Motor neuron (in vitro differentiated cells): ENCODE measurements at regions not wholly inside any gene's neighbourhood (a gene's known extent, or its start where the extent isn't known, plus 50 kb on each side); places are given as distances from the start of the nearest gene placed in this dataset.

ENCODE experiments used
- ATAC-seq, 8 experiments: fragments of 200-7000 bp; cut with Tn5 transposase; replicated peaks in 6 of 8; 2 replicates each; pipeline ENCODE4 v1.8.0; 2021; ENCODE audit warnings: mild to moderate bottlenecking in 8 of 8, moderate library complexity in 8 of 8
- H3K27ac ChIP-seq, 2 donors: fragments of 250-450 bp; sonication (Bioruptor Pico); 2 replicates each; pipeline ENCODE4 v1.9.0; 2021; ENCODE audit warnings: antibody characterized with exemption in 2 of 2, mild to moderate bottlenecking in 2 of 2, moderate library complexity in 1 of 2
- H3K4me1 ChIP-seq, 2 donors: fragments of 250-450 bp; sonication (Bioruptor Pico); replicated peaks in 1 of 2; 2 replicates each; pipeline ENCODE4 v1.6.1; 2021; ENCODE audit warnings: antibody characterized with exemption in 2 of 2, mild to moderate bottlenecking in 2 of 2, moderate library complexity in 1 of 2
- H3K4me3 ChIP-seq, 5 donors: fragments of 250-450 bp; sonication (Bioruptor Pico); 2 replicates each; pipeline ENCODE4 v1.9.0; 2021; ENCODE audit warnings: antibody characterized with exemption in 5 of 5, mild to moderate bottlenecking in 5 of 5, moderate library complexity in 4 of 5
- WGBS, 10 experiments: fragments of 450-650 bp; shearing (Covaris generic); methylation state at CpG; one replicate each; pipeline ENCODE4 v1.0.0; 2022; 5-methylcytosine and 5-hydroxymethylcytosine counted together
- in situ Hi-C, 9 experiments: fragments of 400-800 bp; cut with MboI; loops; one replicate each; pipeline ENCODE4 v1.15.0; 2021; ENCODE audit warnings: low sequenced_read_pairs in 9 of 9, low pct_unique_long_range_greater_than_20kb in 2 of 9; ENCODE audit not compliant: unreplicated experiment in 9 of 9

GRCh38 chr3:187920913-187921312 lies 175.6 kb upstream of the BCL6 start:
- WGBS, 10 experiments, result 0 to 100% (median 84%) methylated on average over 1 to 6 of the region's 6 CpGs; no CpG with 5 or more reads in 1 of the 10 experiments

GRCh38 chr3:187921391-187922074 lies 176.3 kb upstream of the BCL6 start:
- no peak for ATAC-seq
- Histone ChIP-seq H3K4me1 (peaks cover 3 to 8% of the 10 kb centered on the region in 2 donors), H3K27ac (no peak overlapping the region), H3K4me3 (no peak overlapping the region)
- WGBS, 10 experiments, result 20 to 92% (median 75%) methylated on average over 1 to 4 of the region's 4 CpGs; no CpG with 5 or more reads in 1 of the 10 experiments
- in situ Hi-C loops, result no loop called here

More at GRCh38 chr3:187920913-187921312, 175.6 kb upstream of the BCL6 start:
- no peak for ATAC-seq
- H3K4me3 ChIP-seq, result no peak overlapping the region
- H3K4me1 ChIP-seq, result peaks cover 3 to 8% of the 10 kb centered on the region in 2 donors
- H3K27ac ChIP-seq, result no peak overlapping the region
- in situ Hi-C loops, result no loop called here

DNA sequence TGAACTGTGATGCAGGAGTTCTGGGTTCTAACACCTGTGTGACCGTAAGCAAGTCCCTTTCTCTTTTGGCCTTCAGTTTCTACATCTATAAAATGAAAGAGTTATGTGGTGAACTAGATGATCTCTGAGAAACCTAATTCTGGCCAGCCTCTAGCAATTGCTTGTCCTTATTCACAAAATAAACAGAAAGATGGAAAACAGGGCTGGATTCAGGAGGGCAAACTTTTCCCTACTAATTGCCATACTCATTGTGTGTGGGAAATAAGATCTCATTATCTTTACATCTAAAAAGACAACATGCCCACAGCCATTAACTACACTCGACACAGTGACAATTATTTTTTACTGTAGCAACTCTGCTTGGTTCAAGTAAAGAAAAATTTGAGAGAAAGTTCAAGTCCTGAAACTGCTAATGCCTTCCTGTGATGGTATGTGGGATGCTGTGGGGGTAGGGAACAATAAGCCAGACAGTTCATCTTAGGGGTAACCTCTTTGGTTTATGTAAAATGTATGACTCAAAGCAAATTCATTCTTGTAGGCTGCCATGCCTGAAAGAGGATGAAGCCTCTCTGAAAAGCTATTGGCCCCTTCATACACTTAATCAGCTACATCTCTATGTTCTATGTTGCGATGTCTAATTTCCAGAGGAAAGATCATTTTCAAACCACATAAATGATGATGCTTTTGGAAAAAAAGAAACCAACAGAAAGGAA lies 177.6 kb upstream of the BCL6 start:
- H3K4me3 ChIP-seq, result no peak overlapping the region
- in situ Hi-C loops, result no loop called here
- no peaks in the 10 kb centered on the region for H3K4me1 ChIP-seq
- no peak overlapping the region for H3K27ac ChIP-seq
- no peak for ATAC-seq
- WGBS, 10 experiments, result 29 to 100% (median 88%) methylated on average over 1 to 3 of the region's 3 CpGs

- Histone ChIP-seq H3K4me3 (no peak overlapping the region), H3K27ac (no peak overlapping the region), H3K4me1 (peaks cover 6 to 9% of the 10 kb centered on the region in 2 donors)
- ATAC-seq, result no peak
- in situ Hi-C loops, result no loop called here
Measured at GRCh38 chr3:187924651-187925050, 179.4 kb upstream of the BCL6 start.

DNA sequence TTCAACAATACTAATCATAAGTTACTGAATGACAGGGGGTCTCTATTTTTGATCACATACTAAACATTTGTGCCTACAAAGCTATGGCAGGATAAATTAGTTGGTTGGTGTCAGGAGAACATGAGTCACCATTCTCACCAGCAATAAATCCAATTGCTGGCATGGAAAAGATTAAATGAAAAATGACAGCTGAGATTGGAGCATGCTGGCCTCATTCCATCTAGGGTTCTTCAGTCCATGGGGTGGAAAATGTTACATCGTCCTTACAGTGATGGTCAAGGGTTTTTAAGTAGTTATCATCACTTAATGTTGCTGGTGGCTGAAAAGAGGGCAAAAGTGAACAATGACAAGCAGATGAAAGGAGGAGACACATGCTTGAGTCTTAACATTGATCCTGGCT lies 180.1 kb upstream of the BCL6 start:
- in situ Hi-C loops, result no loop called here
- Histone ChIP-seq H3K27ac (no peak overlapping the region), H3K4me3 (no peak overlapping the region), H3K4me1 (peaks cover 6 to 9% of the 10 kb centered on the region in 2 donors)
- whole genome bisulfite sequencing, 10 experiments, result 0 to 89% (median 50%) methylated on average over 1 of the region's 1 CpG
- peak in 3 of 8 experiments; percentile 17 to 35 (median 23) for ATAC-seq

GRCh38 chr3:187926620-187927019 lies 181.4 kb upstream of the BCL6 start:
- in situ Hi-C loops, result no loop called here
- no peak for ATAC-seq

GRCh38 chr3:187927565-187927964 lies 182.3 kb upstream of the BCL6 start:
- in situ Hi-C loops, result no loop called here
- Histone ChIP-seq H3K4me3 (no peak overlapping the region), H3K27ac (no peak overlapping the region), H3K4me1 (peaks cover 6 to 9% of the 10 kb centered on the region in 2 donors)
- no peak for ATAC-seq
- WGBS, 10 experiments, result 0 to 100% (median 33%) methylated on average over 1 of the region's 1 CpG; no CpG with 5 or more reads in 4 of the 10 experiments

More at GRCh38 chr3:187926620-187927019, 181.4 kb upstream of the BCL6 start:
- no peak overlapping the region for H3K27ac ChIP-seq
- H3K4me1 ChIP-seq, result peaks cover 6 to 9% of the 10 kb centered on the region in 2 donors
- WGBS, 10 experiments, result 19 to 83% (median 65%) methylated on average over 1 to 3 of the region's 3 CpGs; no CpG with 5 or more reads in 6 of the 10 experiments
- no peak overlapping the region for H3K4me3 ChIP-seq

DNA sequence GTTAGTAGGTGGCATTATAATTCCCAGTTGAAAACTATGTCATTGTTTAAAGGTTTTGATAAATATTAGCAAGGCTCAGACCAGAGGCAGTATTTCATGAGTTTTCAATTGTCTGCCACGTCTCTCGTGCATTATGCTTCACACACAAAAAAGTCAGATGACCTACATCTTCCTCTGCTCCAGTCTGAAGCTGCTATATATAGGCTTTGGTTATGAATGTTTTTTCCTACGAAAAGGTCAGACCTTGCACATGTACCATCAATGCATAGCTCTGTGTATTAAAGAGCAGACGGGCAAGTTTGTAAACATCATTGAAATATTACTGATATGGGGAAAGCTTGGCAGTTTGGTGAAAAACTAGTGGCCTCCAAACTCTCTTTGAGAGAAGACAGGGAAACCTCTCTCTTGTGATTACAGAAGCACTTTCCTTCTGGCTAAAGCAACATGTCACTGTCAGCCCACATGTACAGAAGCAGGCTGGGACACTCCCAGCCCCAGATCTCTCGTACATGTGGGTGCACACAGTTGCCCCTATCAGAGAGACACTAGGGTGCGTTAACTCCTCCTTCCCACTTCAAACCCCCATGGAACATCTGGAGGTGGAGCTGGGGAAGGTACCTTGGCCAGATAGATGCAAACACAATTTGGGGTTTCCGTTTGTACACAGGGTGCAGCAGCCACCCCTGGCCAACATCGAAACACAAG lies 184.0 kb upstream of the BCL6 start:
- no peak overlapping the region for H3K4me3 ChIP-seq
- peaks cover 6 to 9% of the 10 kb centered on the region in 2 donors for H3K4me1 ChIP-seq
- in situ Hi-C loops, result no loop called here
- peak in 5 of 8 experiments; percentile 80 to 95 (median 93) for ATAC-seq
- H3K27ac ChIP-seq, result no peak overlapping the region
- 25 to 80% (median 56%) methylated on average over 1 to 8 of the region's 8 CpGs; no CpG with 5 or more reads in 1 of the 10 experiments for WGBS, 10 experiments

- 7 to 94% (median 80%) methylated on average over 1 to 3 of the region's 3 CpGs; no CpG with 5 or more reads in 2 of the 10 experiments for WGBS, 10 experiments
- peaks cover 6 to 9% of the 10 kb centered on the region in 2 donors for H3K4me1 ChIP-seq
- in situ Hi-C loops, result no loop called here
- H3K27ac ChIP-seq, result no peak overlapping the region
- H3K4me3 ChIP-seq, result no peak overlapping the region
- no peak for ATAC-seq
Measured at GRCh38 chr3:187930021-187930420, 184.8 kb upstream of the BCL6 start.

DNA sequence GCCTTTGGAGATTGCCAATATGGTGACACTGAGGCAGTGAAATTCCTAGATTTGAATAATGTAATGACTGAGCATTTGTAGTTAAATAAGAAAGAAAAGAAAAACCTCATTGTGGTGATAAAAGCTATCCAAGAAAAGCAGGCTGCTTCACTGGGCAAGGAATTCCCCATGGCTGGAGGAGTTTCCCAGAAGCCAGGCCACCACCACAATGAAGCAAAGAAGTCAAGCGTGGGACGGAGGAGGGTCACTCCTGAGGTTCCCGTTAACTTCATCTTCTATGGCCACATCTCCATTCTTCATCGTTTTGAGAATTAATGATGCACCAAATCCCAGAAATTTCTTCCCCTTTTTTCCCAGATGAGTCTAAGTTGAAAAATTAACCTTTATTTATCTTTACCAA lies 185.8 kb upstream of the BCL6 start:
- WGBS, 10 experiments, result 17 to 100% (median 81%) methylated on average over 1 to 4 of the region's 4 CpGs; no CpG with 5 or more reads in 3 of the 10 experiments
- no peak for ATAC-seq
- Histone ChIP-seq H3K27ac (no peak overlapping the region), H3K4me1 (peaks cover 6 to 9% of the 10 kb centered on the region in 2 donors), H3K4me3 (no peak overlapping the region)
- in situ Hi-C loops, result no loop called here

DNA sequence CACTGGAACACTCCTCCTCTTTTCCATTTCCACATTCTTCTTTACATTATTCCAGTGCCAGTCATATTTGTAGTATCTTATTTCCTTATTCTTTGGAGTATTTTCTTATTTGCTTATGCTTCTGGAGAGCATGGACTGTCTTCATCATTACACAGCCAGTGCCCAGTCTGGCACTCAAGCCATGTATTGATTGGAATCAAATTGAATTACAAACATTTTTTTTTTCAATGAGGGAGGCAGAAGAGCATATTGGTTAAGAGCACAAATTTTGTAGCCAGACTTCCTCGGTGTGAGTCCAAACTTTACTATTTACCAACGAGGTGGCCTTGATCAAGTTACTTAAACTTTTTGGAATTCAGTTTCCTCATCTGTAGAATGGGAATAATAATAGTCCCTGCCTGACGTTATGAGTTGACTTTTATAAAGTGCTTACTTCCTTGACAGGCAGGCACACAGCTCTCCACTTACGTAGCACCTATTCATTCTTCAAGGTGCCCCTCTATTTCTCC lies 186.6 kb upstream of the BCL6 start:
- in situ Hi-C loops, result no loop called here
- Histone ChIP-seq H3K4me1 (peaks cover 6 to 9% of the 10 kb centered on the region in 2 donors), H3K27ac (no peak overlapping the region), H3K4me3 (no peak overlapping the region)
- 0 to 90% (median 64%) methylated on average over 1 to 4 of the region's 4 CpGs for WGBS, 10 experiments
- no peak for ATAC-seq

DNA sequence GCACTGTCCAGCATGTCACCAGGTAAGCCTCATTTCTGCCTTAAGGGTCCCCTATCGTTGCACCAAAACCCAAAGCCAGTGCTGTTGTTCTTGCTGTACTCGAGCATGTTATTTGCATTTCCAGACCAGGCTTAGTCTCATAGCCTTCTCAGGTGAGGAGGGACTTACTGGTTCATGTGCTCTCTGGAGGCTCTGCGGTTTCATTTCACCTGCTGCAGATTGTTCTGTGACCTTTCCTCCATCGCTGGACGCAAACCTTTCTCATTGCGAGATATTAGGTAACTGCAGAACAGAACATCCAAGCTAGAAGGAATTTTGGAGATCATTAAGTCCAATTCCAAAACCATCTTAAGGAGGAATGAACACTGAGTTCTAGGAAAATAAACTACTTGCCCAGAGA lies 187.3 kb upstream of the BCL6 start:
- Histone ChIP-seq H3K4me3 (no peak overlapping the region), H3K27ac (no peak overlapping the region), H3K4me1 (peaks cover 6 to 9% of the 10 kb centered on the region in 2 donors)
- no peak for ATAC-seq
- WGBS, 10 experiments, result 48 to 100% (median 92%) methylated on average over 1 to 5 of the region's 6 CpGs; no CpG with 5 or more reads in 3 of the 10 experiments
- in situ Hi-C loops, result no loop called here
